ENCODE measurements at regions not wholly inside any gene's neighbourhood (a gene's known extent, or its start where the extent isn't known, plus 50 kb on each side); places are given as distances from the start of the nearest gene placed in this dataset.

GRCh38 chr9:16221822-16222547 lies 648.5 kb downstream of the BNC2 start:
- Mint-ChIP-seq H3K27me3 (ENCODE audit: low read depth) (no peaks in the 10 kb centered on the region), H3K27ac (peak overlapping the region; percentile 27), H3K4me1 (peaks cover 25% of the 10 kb centered on the region), H3K4me3 (no peak overlapping the region), H3K36me3 (peaks cover 1% of the 10 kb centered on the region), H3K9me3 (peaks cover 20% of the 10 kb centered on the region)
- TF ChIP-seq CTCF (IDR thresholded peaks at IDR 0.05; ENCODE audit: unreplicated experiment) = no peak
- DNase-seq (ENCODE audit: low spot score in 2 of 2, unreplicated experiment in 2 of 2) = no peak

- peaks cover 1% of the 10 kb centered on the region for H3K36me3 Mint-ChIP-seq
These were observed 647.2 kb downstream of the BNC2 start for GRCh38 chr9:16223074-16223871.

GRCh38 chr9:16230731-16231130 lies 639.7 kb downstream of the BNC2 start:
- Mint-ChIP-seq H3K4me1 (no peaks in the 10 kb centered on the region), H3K27me3 (ENCODE audit: low read depth) (no peaks in the 10 kb centered on the region), H3K36me3 (no peaks in the 10 kb centered on the region), H3K9me3 (peaks cover 16% of the 10 kb centered on the region), H3K27ac (no peak overlapping the region), H3K4me3 (no peak overlapping the region)
- DNase-seq (ENCODE audit: low spot score in 2 of 2, unreplicated experiment in 2 of 2) = no peak
- TF ChIP-seq CTCF (IDR thresholded peaks at IDR 0.05; ENCODE audit: unreplicated experiment) = no peak

More at GRCh38 chr9:16223074-16223871, 647.2 kb downstream of the BNC2 start:
- Mint-ChIP-seq H3K27ac (no peak overlapping the region), H3K4me1 (peaks cover 21% of the 10 kb centered on the region), H3K9me3 (peaks cover 24% of the 10 kb centered on the region), H3K4me3 (no peak overlapping the region), H3K27me3 (ENCODE audit: low read depth) (no peaks in the 10 kb centered on the region)
- no peak for TF ChIP-seq CTCF (IDR thresholded peaks at IDR 0.05; ENCODE audit: unreplicated experiment)
- DNase-seq (ENCODE audit: low spot score in 2 of 2, unreplicated experiment in 2 of 2) = no peak

- no peaks in the 10 kb centered on the region for H3K27me3 Mint-ChIP-seq (ENCODE audit: low read depth)
- no peaks in the 10 kb centered on the region for H3K36me3 Mint-ChIP-seq
- H3K27ac Mint-ChIP-seq = no peak overlapping the region
- H3K4me1 Mint-ChIP-seq = peaks cover 17% of the 10 kb centered on the region
- no peak for DNase-seq (ENCODE audit: low spot score in 2 of 2, unreplicated experiment in 2 of 2)
- H3K9me3 Mint-ChIP-seq = peaks cover 3% of the 10 kb centered on the region
- no peak for TF ChIP-seq CTCF (IDR thresholded peaks at IDR 0.05; ENCODE audit: unreplicated experiment)
- H3K4me3 Mint-ChIP-seq = no peak overlapping the region
These were observed 634.2 kb downstream of the BNC2 start for GRCh38 chr9:16236311-16236710.

- no peak overlapping the region for H3K4me3 Mint-ChIP-seq
- no peaks in the 10 kb centered on the region for H3K27me3 Mint-ChIP-seq (ENCODE audit: low read depth)
- H3K4me1 Mint-ChIP-seq = peaks cover 19% of the 10 kb centered on the region
- no peaks in the 10 kb centered on the region for H3K36me3 Mint-ChIP-seq
- no peak overlapping the region for H3K27ac Mint-ChIP-seq
- no peak for DNase-seq (ENCODE audit: low spot score in 2 of 2, unreplicated experiment in 2 of 2)
- peaks cover 3% of the 10 kb centered on the region for H3K9me3 Mint-ChIP-seq
- no peak for TF ChIP-seq CTCF (IDR thresholded peaks at IDR 0.05; ENCODE audit: unreplicated experiment)
These were observed 633.6 kb downstream of the BNC2 start for GRCh38 chr9:16236882-16237281.

Measured in mesothelial cell of epicardium (in vitro differentiated cells).